Panc1 (cell line): ENCODE measurements at regions not wholly inside any gene's neighbourhood (a gene's known extent, or its start where the extent isn't known, plus 50 kb on each side); places are given as distances from the start of the nearest gene placed in this dataset.

Experiments
- ATAC-seq: fragments of 200-7000 bp; cut with Tn5 transposase; 2 replicates; pipeline ENCODE4 v1.9.1; 2020; ENCODE audit warnings: mild to moderate bottlenecking, moderate library complexity
- BruUV-seq: library from RNA; stranded (reverse); fragments of 400-500 nt; replicated peaks from 2 replicates; lab custom pipeline; 2021; lab: Mats Ljungman, UMichigan
- CTCF ChIA-PET: fragments of 300-600 bp; sonication (Branson Sonifier 250); formaldehyde crosslinking; loops from one replicate; lab custom pipeline; 2022; ENCODE audit warnings: antibody characterized with exemption; lab: Charles Lee
- POLR2A ChIA-PET: fragments of 300-600 bp; sonication (Branson Sonifier 250); formaldehyde crosslinking; loops from one replicate; lab custom pipeline; 2022; ENCODE audit warnings: antibody characterized with exemption; lab: Charles Lee
- DNase-seq: peaks from one replicate; pipeline ENCODE4 v3.0.0-alpha.2; 2010; ENCODE audit warnings: low read depth, low spot score
- H3K27ac ChIP-seq: 2 replicates; pipeline ENCODE4 v1.5.1; 2011; ENCODE audit warnings: mild to moderate bottlenecking, low read length, inconsistent platforms
- H3K27me3 ChIP-seq: fragments of 200-500 bp; sonication (Bioruptor generic); 2 replicates; pipeline ENCODE4 v1.6.0; 2014; ENCODE audit warnings: low read length, inconsistent platforms; ENCODE audit not compliant: control insufficient read depth, insufficient read depth
- H3K36me3 ChIP-seq: fragments of 200-500 bp; sonication (Bioruptor generic); 2 replicates; pipeline ENCODE4 v1.5.1; 2014; ENCODE audit warnings: inconsistent platforms, mild to moderate bottlenecking, low read length, moderate library complexity; ENCODE audit not compliant: control insufficient read depth, insufficient read depth
- H3K4me1 ChIP-seq: 2 replicates; pipeline ENCODE4 v1.5.1; 2011; ENCODE audit warnings: inconsistent platforms, mild to moderate bottlenecking, low read length, moderate library complexity; ENCODE audit not compliant: control insufficient read depth, insufficient read depth
- H3K4me3 ChIP-seq, 2 experiments: 2 replicates each; pipeline ENCODE4 v1.5.1; 2011 to 2012; ENCODE audit warnings: low read depth in 2 of 2, low read length in 2 of 2, mild to moderate bottlenecking in 2 of 2, inconsistent platforms in 1 of 2, moderate library complexity in 1 of 2
- H3K9me3 ChIP-seq: fragments of 200-500 bp; sonication (Bioruptor generic); 2 replicates; pipeline ENCODE4 v1.5.1; 2014; ENCODE audit warnings: low read depth, mild to moderate bottlenecking, inconsistent platforms, low read length, moderate library complexity; ENCODE audit not compliant: control insufficient read depth, insufficient read depth
- CTCF ChIP-seq: fragments of 450-650 bp; IDR thresholded peaks from 2 replicates; pipeline ENCODE4 v1.5.1; 2017; ENCODE audit warnings: mild to moderate bottlenecking
- POLR2AphosphoS5 ChIP-seq: IDR thresholded peaks from 2 replicates; pipeline ENCODE4 v1.6.1; 2012; ENCODE audit warnings: mild to moderate bottlenecking, low read depth, low read length, moderate library complexity
- SIN3A ChIP-seq: IDR thresholded peaks from 2 replicates; pipeline ENCODE4 v1.6.1; 2012; ENCODE audit warnings: low read depth, mild to moderate bottlenecking, low read length, moderate library complexity, borderline replicate concordance; ENCODE audit not compliant: insufficient read depth
- TCF7L2 ChIP-seq: IDR thresholded peaks from 2 replicates; pipeline ENCODE4 v1.6.1; 2011; ENCODE audit warnings: mild to moderate bottlenecking, low read depth, low read length, inconsistent platforms
- in situ Hi-C: cut with HindIII; loops from 2 replicates; pipeline ENCODE4 v1.10.0; 2016; ENCODE audit warnings: low sequenced_read_pairs, low pct_unique_long_range_greater_than_20kb
- intact Hi-C: fragments of 100-400 bp; cut with micrococcal nuclease; formaldehyde crosslinking; loops from one replicate; pipeline ENCODE4 v1.10.0; 2022; ENCODE audit not compliant: unreplicated experiment
- TF ChIP-seq, protein P1 (sequence below), 2 experiments: IDR thresholded peaks; 2 replicates each; pipeline ENCODE4 v1.6.1; 2011 to 2012; ENCODE audit warnings: low read depth in 2 of 2, control low read depth in 1 of 2, low read length in 1 of 2, mild to moderate bottlenecking in 1 of 2, moderate library complexity in 1 of 2; ENCODE audit not compliant: insufficient read depth in 1 of 2

- BruUV-seq: no TSS peak
- no peaks in the 10 kb centered on the region for H3K27me3 ChIP-seq
- H3K4me3 ChIP-seq: no peak overlapping the region
- H3K36me3 ChIP-seq: no peaks in the 10 kb centered on the region
- in situ Hi-C loops: no loop called here
- ATAC-seq (no peak), DNase-seq (no peak)
- intact Hi-C loops: no loop called here
- POLR2A ChIA-PET: no interaction called here
- CTCF ChIA-PET: no interaction called here
- H3K4me1 ChIP-seq: no peaks in the 10 kb centered on the region
- no peaks in the 10 kb centered on the region for H3K9me3 ChIP-seq
- TF ChIP-seq, protein P1, sequence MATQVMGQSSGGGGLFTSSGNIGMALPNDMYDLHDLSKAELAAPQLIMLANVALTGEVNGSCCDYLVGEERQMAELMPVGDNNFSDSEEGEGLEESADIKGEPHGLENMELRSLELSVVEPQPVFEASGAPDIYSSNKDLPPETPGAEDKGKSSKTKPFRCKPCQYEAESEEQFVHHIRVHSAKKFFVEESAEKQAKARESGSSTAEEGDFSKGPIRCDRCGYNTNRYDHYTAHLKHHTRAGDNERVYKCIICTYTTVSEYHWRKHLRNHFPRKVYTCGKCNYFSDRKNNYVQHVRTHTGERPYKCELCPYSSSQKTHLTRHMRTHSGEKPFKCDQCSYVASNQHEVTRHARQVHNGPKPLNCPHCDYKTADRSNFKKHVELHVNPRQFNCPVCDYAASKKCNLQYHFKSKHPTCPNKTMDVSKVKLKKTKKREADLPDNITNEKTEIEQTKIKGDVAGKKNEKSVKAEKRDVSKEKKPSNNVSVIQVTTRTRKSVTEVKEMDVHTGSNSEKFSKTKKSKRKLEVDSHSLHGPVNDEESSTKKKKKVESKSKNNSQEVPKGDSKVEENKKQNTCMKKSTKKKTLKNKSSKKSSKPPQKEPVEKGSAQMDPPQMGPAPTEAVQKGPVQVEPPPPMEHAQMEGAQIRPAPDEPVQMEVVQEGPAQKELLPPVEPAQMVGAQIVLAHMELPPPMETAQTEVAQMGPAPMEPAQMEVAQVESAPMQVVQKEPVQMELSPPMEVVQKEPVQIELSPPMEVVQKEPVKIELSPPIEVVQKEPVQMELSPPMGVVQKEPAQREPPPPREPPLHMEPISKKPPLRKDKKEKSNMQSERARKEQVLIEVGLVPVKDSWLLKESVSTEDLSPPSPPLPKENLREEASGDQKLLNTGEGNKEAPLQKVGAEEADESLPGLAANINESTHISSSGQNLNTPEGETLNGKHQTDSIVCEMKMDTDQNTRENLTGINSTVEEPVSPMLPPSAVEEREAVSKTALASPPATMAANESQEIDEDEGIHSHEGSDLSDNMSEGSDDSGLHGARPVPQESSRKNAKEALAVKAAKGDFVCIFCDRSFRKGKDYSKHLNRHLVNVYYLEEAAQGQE (IDR thresholded peaks at IDR 0.05; ENCODE audit: insufficient read depth in 1 of 2, low read depth in 2 of 2, low read length in 1 of 2): no peak
- TF ChIP-seq CTCF: no peak
- no peak for TF ChIP-seq POLR2AphosphoS5
- TF ChIP-seq SIN3A: no peak
- TF ChIP-seq TCF7L2: no peak
- H3K27ac ChIP-seq: no peak overlapping the region
These were observed 239.7 kb downstream of the SNAPC1 start for GRCh38 chr14:62001963-62002362.

- intact Hi-C loops: no loop called here
- no TSS peak for BruUV-seq
- H3K36me3 ChIP-seq: no peaks in the 10 kb centered on the region
- H3K9me3 ChIP-seq: no peaks in the 10 kb centered on the region
- H3K27ac ChIP-seq: no peak overlapping the region
- H3K27me3 ChIP-seq: no peaks in the 10 kb centered on the region
- H3K4me3 ChIP-seq: no peak overlapping the region
- ChIA-PET POLR2A (no interaction called here), CTCF (no interaction called here)
- no peak for TF ChIP-seq CTCF
- no peak for TF ChIP-seq TCF7L2
- DNase-seq (no peak), ATAC-seq (no peak)
- H3K4me1 ChIP-seq: no peaks in the 10 kb centered on the region
- in situ Hi-C loops: no loop called here
These were observed 240.4 kb downstream of the SNAPC1 start for GRCh38 chr14:62002642-62003041.

DNA sequence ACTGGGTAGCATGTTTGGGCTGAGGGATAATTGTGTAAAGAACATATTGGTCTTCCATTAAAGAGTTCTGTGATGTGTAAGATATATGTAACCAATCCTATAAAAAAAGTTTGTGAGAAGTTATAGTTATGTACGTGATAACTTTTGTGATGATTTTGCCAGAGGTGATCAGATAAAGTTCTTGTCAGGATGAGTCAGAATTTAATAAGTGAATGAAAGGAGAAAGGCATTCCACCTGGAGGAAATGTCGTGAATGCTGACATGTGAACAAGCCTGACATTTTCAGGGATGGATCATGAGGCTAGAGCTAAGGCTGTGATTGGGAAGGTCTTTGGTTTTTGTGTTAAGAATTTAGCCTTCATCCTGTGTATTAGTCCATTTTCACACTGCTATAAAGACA, 241.5 kb downstream of the SNAPC1 start:
- ChIA-PET POLR2A (no interaction called here), CTCF (no interaction called here)
- Histone ChIP-seq H3K4me3 (no peak overlapping the region), H3K9me3 (no peaks in the 10 kb centered on the region), H3K36me3 (no peaks in the 10 kb centered on the region), H3K4me1 (no peaks in the 10 kb centered on the region), H3K27me3 (no peaks in the 10 kb centered on the region), H3K27ac (no peak overlapping the region)
- intact Hi-C loops (no loop called here), in situ Hi-C loops (no loop called here)
- DNase-seq (no peak), ATAC-seq (no peak)
- BruUV-seq: no TSS peak
- TF ChIP-seq CTCF: no peak
- no peak for TF ChIP-seq TCF7L2
- no peak for TF ChIP-seq POLR2AphosphoS5
- TF ChIP-seq, protein P1 (IDR thresholded peaks at IDR 0.05; ENCODE audit: insufficient read depth in 1 of 2, low read depth in 2 of 2, low read length in 1 of 2): no peak
- no peak for TF ChIP-seq SIN3A
